Naive B cell (primary cell): ENCODE measurements at regions not wholly inside any gene's neighbourhood (a gene's known extent, or its start where the extent isn't known, plus 50 kb on each side); places are given as distances from the start of the nearest gene placed in this dataset.
"Not testable (repeated sequence)": the region's sequence is repeated elsewhere in the genome, so short reads cannot be mapped to it uniquely, and the experiment has no call there.

Source experiments
- ATAC-seq, 2 donors: fragments of 150-1000 bp; cut with Tn5 transposase; 2 replicates each; pipeline ENCODE4 v1.10.0; 2021; ENCODE audit warnings: low read depth in 2 of 2, mild to moderate bottlenecking in 2 of 2, moderate library complexity in 2 of 2
- DNase-seq: peaks from one replicate; pipeline ENCODE4 v3.0.0; 2022
- H3K27ac Mint-ChIP-seq, 6 donors: one replicate each; pipeline ENCODE4 v1.8.0; 2020 to 2022; ENCODE audit warnings: mild to moderate bottlenecking in 6 of 6, mixed read lengths in 6 of 6, moderate library complexity in 5 of 6, inconsistent platforms in 2 of 6
- H3K27me3 Mint-ChIP-seq, 3 donors: one replicate each; pipeline ENCODE4 v1.8.0; 2021 to 2022; ENCODE audit warnings: mixed read lengths in 3 of 3, mild to moderate bottlenecking in 1 of 3
- H3K36me3 Mint-ChIP-seq, 2 donors: one replicate each; pipeline ENCODE4 v1.8.0; 2020 to 2022; ENCODE audit warnings: mixed read lengths in 2 of 2, inconsistent platforms in 1 of 2, mild to moderate bottlenecking in 1 of 2
- H3K4me1 Mint-ChIP-seq, 3 donors: one replicate each; pipeline ENCODE4 v1.8.0; 2020 to 2022; ENCODE audit warnings: mixed read lengths in 3 of 3, inconsistent platforms in 1 of 3, mild to moderate bottlenecking in 1 of 3, moderate library complexity in 1 of 3
- H3K4me3 Mint-ChIP-seq, 8 donors: one replicate each; pipeline ENCODE4 v1.8.0; 2020 to 2022; ENCODE audit warnings: mild to moderate bottlenecking in 8 of 8, mixed read lengths in 8 of 8, moderate library complexity in 8 of 8, inconsistent platforms in 2 of 8
- H3K9me3 Mint-ChIP-seq, 7 donors: one replicate each; pipeline ENCODE4 v1.8.0; 2020 to 2022; ENCODE audit warnings: mixed read lengths in 7 of 7, mild to moderate bottlenecking in 5 of 7, inconsistent platforms in 2 of 7, moderate library complexity in 1 of 7

GRCh38 chr5:3456121-3456681, 139.4 kb upstream of the IRX1 start:
- Mint-ChIP-seq H3K27ac (no peak overlapping the region), H3K4me1 (no peaks in the 10 kb centered on the region), H3K4me3 (no peak overlapping the region), H3K36me3 (no peaks in the 10 kb centered on the region), H3K27me3 (peaks cover 0 to 4% (median 0%) of the 10 kb centered on the region in 3 donors), H3K9me3 (peaks cover 0 to 11% (median 4%) of the 10 kb centered on the region in 7 donors)
- DNase-seq (no peak), ATAC-seq (no peak)

GRCh38 chr5:3454028-3454427, 141.6 kb upstream of the IRX1 start:
- H3K27me3 Mint-ChIP-seq, H3K4me1 Mint-ChIP-seq, H3K4me3 Mint-ChIP-seq, H3K27ac Mint-ChIP-seq, ATAC-seq, DNase-seq, H3K36me3 Mint-ChIP-seq, H3K9me3 Mint-ChIP-seq: not testable (repeated sequence)

GRCh38 chr5:3452622-3453021, 143.0 kb upstream of the IRX1 start:
- Mint-ChIP-seq H3K9me3 (peaks cover 0 to 7% (median 4%) of the 10 kb centered on the region in 7 donors), H3K36me3 (no peaks in the 10 kb centered on the region), H3K4me3 (no peak overlapping the region), H3K4me1 (no peaks in the 10 kb centered on the region), H3K27me3 (peaks cover 0 to 4% (median 0%) of the 10 kb centered on the region in 3 donors), H3K27ac (no peak overlapping the region)
- ATAC-seq (no peak), DNase-seq (no peak)

GRCh38 chr5:3451961-3452360, 143.7 kb upstream of the IRX1 start:
- Mint-ChIP-seq H3K27ac (no peak overlapping the region), H3K4me1 (no peaks in the 10 kb centered on the region), H3K9me3 (peaks cover 0 to 9% (median 4%) of the 10 kb centered on the region in 7 donors), H3K4me3 (no peak overlapping the region), H3K27me3 (peaks cover 0 to 4% (median 0%) of the 10 kb centered on the region in 3 donors), H3K36me3 (no peaks in the 10 kb centered on the region)
- no peak for ATAC-seq
- DNase-seq = no peak

GRCh38 chr5:3449481-3449880, 146.2 kb upstream of the IRX1 start:
- peaks cover 0 to 8% (median 5%) of the 10 kb centered on the region in 7 donors for H3K9me3 Mint-ChIP-seq
- H3K4me3 Mint-ChIP-seq = no peak overlapping the region
- DNase-seq (no peak), ATAC-seq (no peak)
- no peaks in the 10 kb centered on the region for H3K27me3 Mint-ChIP-seq
- H3K36me3 Mint-ChIP-seq = no peaks in the 10 kb centered on the region
- H3K27ac Mint-ChIP-seq = no peak overlapping the region
- no peaks in the 10 kb centered on the region for H3K4me1 Mint-ChIP-seq

GRCh38 chr5:3446410-3446809, 149.2 kb upstream of the IRX1 start:
- Mint-ChIP-seq H3K4me3 (no peak overlapping the region), H3K9me3 (peaks cover 0 to 3% (median 0%) of the 10 kb centered on the region in 7 donors), H3K27ac (no peak overlapping the region), H3K27me3 (no peaks in the 10 kb centered on the region), H3K4me1 (no peaks in the 10 kb centered on the region), H3K36me3 (no peaks in the 10 kb centered on the region)
- ATAC-seq (no peak), DNase-seq (no peak)

GRCh38 chr5:3445517-3445916, 150.1 kb upstream of the IRX1 start:
- not testable (repeated sequence) for H3K27ac Mint-ChIP-seq, H3K36me3 Mint-ChIP-seq

GRCh38 chr5:3432135-3432534, 163.5 kb upstream of the IRX1 start:
- peaks cover 0 to 4% (median 0%) of the 10 kb centered on the region in 7 donors for H3K9me3 Mint-ChIP-seq
- no peaks in the 10 kb centered on the region for H3K4me1 Mint-ChIP-seq
- DNase-seq = no peak
- H3K4me3 Mint-ChIP-seq = no peak overlapping the region
- H3K27ac Mint-ChIP-seq = no peak overlapping the region
- H3K27me3 Mint-ChIP-seq = peaks cover 0 to 5% (median 4%) of the 10 kb centered on the region in 3 donors
- H3K36me3 Mint-ChIP-seq = no peaks in the 10 kb centered on the region
- ATAC-seq = no peak

More at GRCh38 chr5:3445517-3445916, 150.1 kb upstream of the IRX1 start:
- H3K4me1 Mint-ChIP-seq, H3K9me3 Mint-ChIP-seq, H3K4me3 Mint-ChIP-seq, DNase-seq, ATAC-seq, H3K27me3 Mint-ChIP-seq: not testable (repeated sequence)

GRCh38 chr5:3430691-3431090, 164.9 kb upstream of the IRX1 start:
- H3K4me1 Mint-ChIP-seq = no peaks in the 10 kb centered on the region
- H3K9me3 Mint-ChIP-seq = peaks cover 0 to 5% (median 0%) of the 10 kb centered on the region in 7 donors
- DNase-seq (no peak), ATAC-seq (no peak)
- no peak overlapping the region for H3K27ac Mint-ChIP-seq
- H3K4me3 Mint-ChIP-seq = peak overlapping the region in 1 of 8 donors; percentile 53
- H3K36me3 Mint-ChIP-seq = no peaks in the 10 kb centered on the region
- H3K27me3 Mint-ChIP-seq = peaks cover 0 to 5% (median 4%) of the 10 kb centered on the region in 3 donors

GRCh38 chr5:3429962-3430361, 165.7 kb upstream of the IRX1 start:
- H3K36me3 Mint-ChIP-seq = no peaks in the 10 kb centered on the region
- H3K4me3 Mint-ChIP-seq = no peak overlapping the region
- H3K27ac Mint-ChIP-seq = peak overlapping the region in 2 of 6 donors; percentile 9 to 86
- H3K27me3 Mint-ChIP-seq = peaks cover 0 to 5% (median 4%) of the 10 kb centered on the region in 3 donors
- no peaks in the 10 kb centered on the region for H3K4me1 Mint-ChIP-seq
- ATAC-seq (no peak), DNase-seq (no peak)
- H3K9me3 Mint-ChIP-seq = peaks cover 0 to 5% (median 0%) of the 10 kb centered on the region in 7 donors

- Mint-ChIP-seq H3K27me3 (peaks cover 0 to 5% (median 4%) of the 10 kb centered on the region in 3 donors), H3K36me3 (no peaks in the 10 kb centered on the region), H3K27ac (no peak overlapping the region), H3K9me3 (peaks cover 0 to 4% (median 0%) of the 10 kb centered on the region in 7 donors), H3K4me3 (no peak overlapping the region), H3K4me1 (no peaks in the 10 kb centered on the region)
- DNase-seq (no peak), ATAC-seq (no peak)
These were observed 167.3 kb upstream of the IRX1 start for GRCh38 chr5:3428334-3428733.

GRCh38 chr5:3424946-3425345, 170.7 kb upstream of the IRX1 start:
- Mint-ChIP-seq H3K27me3 (peaks cover 0 to 5% (median 2%) of the 10 kb centered on the region in 3 donors), H3K9me3 (peaks cover 0 to 10% (median 3%) of the 10 kb centered on the region in 7 donors), H3K36me3 (peaks cover 0 to 7% of the 10 kb centered on the region in 2 donors), H3K4me1 (no peaks in the 10 kb centered on the region), H3K27ac (no peak overlapping the region), H3K4me3 (no peak overlapping the region)
- ATAC-seq (no peak), DNase-seq (no peak)

- Mint-ChIP-seq H3K9me3 (peaks cover 2 to 28% (median 14%) of the 10 kb centered on the region in 7 donors), H3K4me3 (no peak overlapping the region), H3K27ac (no peak overlapping the region), H3K36me3 (peaks cover 0 to 7% of the 10 kb centered on the region in 2 donors), H3K4me1 (no peaks in the 10 kb centered on the region), H3K27me3 (no peaks in the 10 kb centered on the region)
- ATAC-seq = no peak
- DNase-seq = no peak
These were observed 178.2 kb upstream of the IRX1 start for GRCh38 chr5:3417376-3417943.

GRCh38 chr5:3414371-3414770, 181.3 kb upstream of the IRX1 start:
- Mint-ChIP-seq H3K36me3 (no peaks in the 10 kb centered on the region), H3K27me3 (no peaks in the 10 kb centered on the region), H3K4me3 (no peak overlapping the region), H3K27ac (no peak overlapping the region), H3K4me1 (no peaks in the 10 kb centered on the region), H3K9me3 (peaks cover 14 to 40% (median 18%) of the 10 kb centered on the region in 7 donors)
- DNase-seq (no peak), ATAC-seq (no peak)
